ENCODE measurements at regions not wholly inside any gene's neighbourhood (a gene's known extent, or its start where the extent isn't known, plus 50 kb on each side); places are given as distances from the start of the nearest gene placed in this dataset.

DNA sequence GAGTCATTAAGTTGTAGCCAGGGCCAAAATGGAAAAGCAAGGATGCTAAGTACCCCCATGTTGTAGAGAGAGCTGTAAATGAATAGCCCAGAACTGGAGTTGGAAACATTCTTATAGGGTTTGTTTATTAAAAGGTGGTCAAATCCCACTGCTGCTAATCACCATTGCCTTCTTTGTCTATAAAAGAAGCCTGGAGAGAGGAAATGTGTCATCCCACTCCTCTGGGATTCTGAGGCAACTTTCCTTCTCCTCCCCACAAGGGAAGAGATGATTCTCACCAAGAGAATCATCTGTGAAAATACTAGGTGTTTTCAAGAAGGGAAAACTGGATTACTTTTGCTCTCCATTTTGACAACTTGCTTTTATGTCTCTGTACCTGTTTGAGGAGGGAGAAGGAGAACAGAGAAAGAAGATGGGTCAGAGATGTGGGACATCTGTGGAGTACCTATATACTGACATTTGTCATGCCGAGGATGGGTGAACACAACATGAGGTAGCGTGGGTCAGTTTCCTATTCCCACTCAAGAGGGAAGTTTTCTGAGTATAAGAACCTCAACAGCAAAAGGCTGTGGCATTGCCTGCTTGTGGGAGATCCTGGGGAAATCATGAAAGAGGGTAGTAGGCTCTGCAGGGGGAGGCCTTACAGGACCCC, 262.2 kb downstream of the KIF20B start:
- TF ChIP-seq CTCF (IDR thresholded peaks at IDR 0.05) (no peak), POLR2A (IDR thresholded peaks at IDR 0.05) (no peak)

Measured in body of pancreas (tissue), 4 donors.